ENCODE measurements at regions not wholly inside any gene's neighbourhood (a gene's known extent, or its start where the extent isn't known, plus 50 kb on each side); places are given as distances from the start of the nearest gene placed in this dataset.

DNA sequence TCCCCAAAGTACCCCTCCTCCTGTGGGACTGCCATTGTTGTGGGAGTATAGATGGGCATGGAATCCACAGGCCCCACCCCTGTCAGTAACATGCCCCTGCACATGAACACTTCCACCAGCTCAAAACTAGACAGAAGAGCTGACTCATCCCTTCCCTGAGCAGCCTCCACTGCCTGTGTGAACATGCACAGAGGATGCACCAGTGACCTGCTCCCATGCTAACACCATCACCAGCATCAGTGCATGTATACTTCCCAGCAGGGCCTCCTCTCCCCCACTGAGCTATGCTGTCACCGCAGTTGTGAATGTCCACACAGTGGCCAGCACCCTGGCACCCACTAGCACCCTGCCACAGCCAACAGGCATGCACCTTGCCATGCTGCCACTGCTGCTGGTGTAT lies 939.8 kb downstream of the EFNA5 start:
- ATAC-seq = no peak
- TF ChIP-seq POLR2A (IDR thresholded peaks at IDR 0.05) = no peak
- TF ChIP-seq, protein P1, sequence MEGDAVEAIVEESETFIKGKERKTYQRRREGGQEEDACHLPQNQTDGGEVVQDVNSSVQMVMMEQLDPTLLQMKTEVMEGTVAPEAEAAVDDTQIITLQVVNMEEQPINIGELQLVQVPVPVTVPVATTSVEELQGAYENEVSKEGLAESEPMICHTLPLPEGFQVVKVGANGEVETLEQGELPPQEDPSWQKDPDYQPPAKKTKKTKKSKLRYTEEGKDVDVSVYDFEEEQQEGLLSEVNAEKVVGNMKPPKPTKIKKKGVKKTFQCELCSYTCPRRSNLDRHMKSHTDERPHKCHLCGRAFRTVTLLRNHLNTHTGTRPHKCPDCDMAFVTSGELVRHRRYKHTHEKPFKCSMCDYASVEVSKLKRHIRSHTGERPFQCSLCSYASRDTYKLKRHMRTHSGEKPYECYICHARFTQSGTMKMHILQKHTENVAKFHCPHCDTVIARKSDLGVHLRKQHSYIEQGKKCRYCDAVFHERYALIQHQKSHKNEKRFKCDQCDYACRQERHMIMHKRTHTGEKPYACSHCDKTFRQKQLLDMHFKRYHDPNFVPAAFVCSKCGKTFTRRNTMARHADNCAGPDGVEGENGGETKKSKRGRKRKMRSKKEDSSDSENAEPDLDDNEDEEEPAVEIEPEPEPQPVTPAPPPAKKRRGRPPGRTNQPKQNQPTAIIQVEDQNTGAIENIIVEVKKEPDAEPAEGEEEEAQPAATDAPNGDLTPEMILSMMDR (IDR thresholded peaks at IDR 0.05 in 4 of 5, conservative IDR thresholded peaks at IDR 0.05 in 1 of 5) = no peak
- Histone ChIP-seq H3K9me3 (no peaks in the 10 kb centered on the region), H3K36me3 (no peaks in the 10 kb centered on the region), H3K4me3 (no peak overlapping the region), H3K27ac (no peak overlapping the region), H3K4me1 (no peaks in the 10 kb centered on the region), H3K27me3 (no peaks in the 10 kb centered on the region)
- no peak for DNase-seq
- intact Hi-C loops (cut with DNase I; ENCODE audit: low total_unique reads) = no loop called here
- in situ Hi-C loops (cut with MboI; ENCODE audit: low sequenced_read_pairs in 4 of 4) = no loop called here

DNA sequence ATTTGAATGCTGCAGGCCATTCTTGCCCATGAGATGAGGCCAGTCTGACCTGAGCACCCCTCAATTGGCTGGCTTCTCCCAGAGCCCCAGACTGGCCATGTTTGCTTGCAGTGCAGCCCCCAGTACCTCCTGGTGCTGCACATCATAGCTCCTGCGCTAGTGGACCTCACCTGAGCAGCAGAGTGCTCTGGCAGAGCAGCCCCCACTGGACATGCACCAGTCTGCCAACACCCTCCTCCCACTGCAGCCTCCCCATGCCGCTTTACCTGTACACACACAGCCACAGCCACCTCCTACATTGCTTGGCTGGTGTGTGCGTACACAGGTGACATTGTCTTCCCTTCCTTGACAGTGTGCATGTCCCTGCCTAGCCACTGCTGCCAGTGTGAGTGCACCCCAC lies 940.2 kb downstream of the EFNA5 start:
- no peak overlapping the region for H3K4me3 ChIP-seq
- intact Hi-C loops (cut with DNase I; ENCODE audit: low total_unique reads) = no loop called here
- no peak overlapping the region for H3K27ac ChIP-seq
- peak in 1 of 2 donors; percentile 7 for DNase-seq
- no peaks in the 10 kb centered on the region for H3K4me1 ChIP-seq
- in situ Hi-C loops (cut with MboI; ENCODE audit: low sequenced_read_pairs in 4 of 4) = no loop called here
- no peaks in the 10 kb centered on the region for H3K9me3 ChIP-seq
- H3K36me3 ChIP-seq = no peaks in the 10 kb centered on the region
- TF ChIP-seq POLR2A (IDR thresholded peaks at IDR 0.05) = no peak
- no peak for ATAC-seq
- H3K27me3 ChIP-seq = no peaks in the 10 kb centered on the region

DNA sequence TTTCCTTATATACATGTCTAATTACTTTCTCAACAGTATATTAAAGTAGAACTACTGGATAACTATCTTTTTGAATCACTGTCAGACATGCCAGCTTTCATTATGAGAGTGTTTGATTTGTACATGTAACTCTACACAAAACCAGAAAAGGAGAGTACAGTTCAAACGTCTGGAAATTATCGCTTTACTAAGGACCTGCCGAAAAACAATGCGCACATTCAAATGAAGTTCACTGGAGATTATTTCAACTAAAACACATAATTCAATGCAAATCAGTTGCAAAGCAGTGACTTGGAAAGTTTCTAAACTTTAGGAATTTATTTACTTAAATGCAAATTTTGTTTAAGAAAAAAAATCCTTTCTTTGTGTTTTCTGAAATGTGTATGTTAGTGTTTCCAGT lies 942.5 kb downstream of the EFNA5 start:
- Histone ChIP-seq H3K4me3 (no peak overlapping the region), H3K27ac (no peak overlapping the region), H3K36me3 (no peaks in the 10 kb centered on the region), H3K27me3 (no peaks in the 10 kb centered on the region), H3K9me3 (no peaks in the 10 kb centered on the region), H3K4me1 (no peaks in the 10 kb centered on the region)
- ATAC-seq (no peak), DNase-seq (no peak)
- TF ChIP-seq POLR2A (IDR thresholded peaks at IDR 0.05) = no peak
- TF ChIP-seq, protein P1 (IDR thresholded peaks at IDR 0.05 in 4 of 5, conservative IDR thresholded peaks at IDR 0.05 in 1 of 5) = no peak
- intact Hi-C loops (cut with DNase I; ENCODE audit: low total_unique reads) (no loop called here), in situ Hi-C loops (cut with MboI; ENCODE audit: low sequenced_read_pairs in 4 of 4) (no loop called here)

DNA sequence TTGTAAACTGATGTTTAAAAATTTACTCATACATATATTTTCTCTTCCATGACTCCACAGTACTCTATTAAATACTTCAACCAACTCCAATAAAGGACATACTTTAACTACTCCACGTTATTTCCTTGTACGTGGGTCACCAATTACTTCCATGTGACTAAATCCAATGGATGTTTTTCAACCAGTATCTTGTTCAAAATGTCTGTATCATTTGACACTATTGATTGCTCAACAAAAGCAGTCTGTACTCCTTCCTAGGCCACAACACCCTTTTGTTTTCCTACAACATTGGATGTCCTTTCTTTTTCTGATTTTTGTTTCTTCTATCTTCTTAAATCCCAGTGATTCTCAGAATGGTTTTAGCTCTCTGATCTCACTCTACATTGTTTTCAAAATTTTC lies 943.7 kb downstream of the EFNA5 start:
- Histone ChIP-seq H3K4me1 (no peaks in the 10 kb centered on the region), H3K27ac (no peak overlapping the region), H3K4me3 (no peak overlapping the region), H3K27me3 (no peaks in the 10 kb centered on the region), H3K9me3 (no peaks in the 10 kb centered on the region), H3K36me3 (no peaks in the 10 kb centered on the region)
- intact Hi-C loops (cut with DNase I; ENCODE audit: low total_unique reads) (no loop called here), in situ Hi-C loops (cut with MboI; ENCODE audit: low sequenced_read_pairs in 4 of 4) (no loop called here)
- TF ChIP-seq, protein P1 (IDR thresholded peaks at IDR 0.05 in 4 of 5, conservative IDR thresholded peaks at IDR 0.05 in 1 of 5) = no peak
- TF ChIP-seq POLR2A (IDR thresholded peaks at IDR 0.05) = no peak
- ATAC-seq = no peak
- no peak for DNase-seq

DNA sequence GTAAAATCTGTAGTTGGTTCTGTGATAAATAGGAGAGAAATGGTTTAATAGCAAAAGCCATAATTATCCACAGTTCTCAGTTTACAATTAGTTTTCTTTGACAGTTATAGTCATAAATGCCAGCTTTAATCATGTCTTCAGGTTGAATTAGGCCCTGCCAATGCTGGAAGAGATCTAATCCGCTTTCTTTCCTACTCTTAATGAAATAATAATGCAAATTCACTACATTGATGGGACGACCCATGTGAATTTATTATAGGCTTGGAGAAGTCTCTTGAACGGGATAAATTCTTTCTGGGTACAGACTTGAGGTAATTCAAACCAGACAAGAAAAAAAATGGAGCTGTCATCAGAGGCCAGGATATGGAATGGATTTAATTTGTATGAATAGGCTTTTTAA lies 950.4 kb downstream of the EFNA5 start:
- Histone ChIP-seq H3K27me3 (no peaks in the 10 kb centered on the region), H3K9me3 (no peaks in the 10 kb centered on the region), H3K4me1 (no peaks in the 10 kb centered on the region), H3K27ac (no peak overlapping the region), H3K36me3 (no peaks in the 10 kb centered on the region), H3K4me3 (no peak overlapping the region)
- DNase-seq = no peak
- ATAC-seq = no peak
- TF ChIP-seq, protein P1 (IDR thresholded peaks at IDR 0.05 in 4 of 5, conservative IDR thresholded peaks at IDR 0.05 in 1 of 5) = no peak
- TF ChIP-seq POLR2A (IDR thresholded peaks at IDR 0.05) = no peak
- intact Hi-C loops (cut with DNase I; ENCODE audit: low total_unique reads) = no loop called here
- in situ Hi-C loops (cut with MboI; ENCODE audit: low sequenced_read_pairs in 4 of 4) = no loop called here
